GM23248 (cell line): ENCODE measurements at regions not wholly inside any gene's neighbourhood (a gene's known extent, or its start where the extent isn't known, plus 50 kb on each side); places are given as distances from the start of the nearest gene placed in this dataset.
A peak's percentile ranks its signal among the peaks of the same experiment; 100 is the strongest.

Experiments used
- DNase-seq: peaks from one replicate; pipeline ENCODE4 v3.0.0-alpha.2; 2015
- H2AFZ ChIP-seq: fragments of 200-600 bp; sonication (generic); 2 replicates; pipeline ENCODE4 v1.6.1; 2016; ENCODE audit warnings: antibody characterized with exemption
- H3F3A ChIP-seq: fragments of 200-600 bp; sonication (generic); 2 replicates; pipeline ENCODE4 v1.6.1; 2016; ENCODE audit warnings: mild to moderate bottlenecking, antibody characterized with exemption, mixed run types; ENCODE audit not compliant: insufficient read depth
- H3K27ac ChIP-seq: fragments of 200-600 bp; sonication (generic); 2 replicates; pipeline ENCODE4 v1.5.1; 2016; ENCODE audit warnings: mild to moderate bottlenecking
- H3K27me3 ChIP-seq: fragments of 200-600 bp; sonication (generic); replicated peaks from 2 replicates; pipeline ENCODE4 v1.6.1; 2016; ENCODE audit warnings: mild to moderate bottlenecking; ENCODE audit not compliant: insufficient read depth
- H3K36me3 ChIP-seq: fragments of 200-600 bp; sonication (generic); 2 replicates; pipeline ENCODE4 v1.6.1; 2016; ENCODE audit warnings: low read depth, mild to moderate bottlenecking
- H3K4me1 ChIP-seq: fragments of 200-600 bp; sonication (generic); 2 replicates; pipeline ENCODE4 v1.6.1; 2016; ENCODE audit warnings: mild to moderate bottlenecking; ENCODE audit not compliant: insufficient read depth
- H3K4me2 ChIP-seq: fragments of 200-600 bp; sonication (generic); one replicate; pipeline ENCODE4 v1.6.1; 2016; ENCODE audit warnings: mild to moderate bottlenecking; ENCODE audit not compliant: unreplicated experiment
- H3K4me3 ChIP-seq: fragments of 200-600 bp; sonication (generic); 2 replicates; pipeline ENCODE4 v1.5.1; 2016; ENCODE audit warnings: mild to moderate bottlenecking
- H3K79me2 ChIP-seq: fragments of 200-600 bp; sonication (generic); 2 replicates; pipeline ENCODE4 v1.6.1; 2016; ENCODE audit warnings: mild to moderate bottlenecking; ENCODE audit not compliant: insufficient read depth
- H3K9ac ChIP-seq: fragments of 200-600 bp; sonication (generic); 2 replicates; pipeline ENCODE4 v1.6.1; 2016; ENCODE audit warnings: mild to moderate bottlenecking
- H3K9me2 ChIP-seq: fragments of 200-600 bp; sonication (generic); 2 replicates; pipeline ENCODE4 v1.6.1; 2016; ENCODE audit warnings: mixed run types, mild to moderate bottlenecking, moderate library complexity; ENCODE audit not compliant: insufficient read depth
- H3K9me3 ChIP-seq: fragments of 200-600 bp; sonication (generic); one replicate; pipeline ENCODE4 v1.6.1; 2017; ENCODE audit warnings: low read depth
- H4K20me1 ChIP-seq: fragments of 200-600 bp; sonication (generic); 2 replicates; pipeline ENCODE4 v1.6.0; 2016; ENCODE audit not compliant: insufficient read depth
- EZH2 ChIP-seq: fragments of 200-600 bp; sonication (generic); IDR thresholded peaks from 2 replicates; pipeline ENCODE4 v1.6.1; 2018; ENCODE audit warnings: antibody characterized with exemption, mild to moderate bottlenecking; ENCODE audit not compliant: insufficient read depth, poor library complexity, severe bottlenecking
- EZH2phosphoT487 ChIP-seq: fragments of 200-600 bp; sonication (generic); IDR thresholded peaks from 2 replicates; pipeline ENCODE4 v1.6.1; 2018; ENCODE audit warnings: antibody characterized with exemption, moderate library complexity, mild to moderate bottlenecking, low read depth; ENCODE audit not compliant: insufficient read depth
- WGBS, 2 experiments: methylation state at CpG; one replicate each; pipeline ENCODE4 v1.1.6; 2015 to 2017; ENCODE audit warnings: low lambda C conversion rate in 2 of 2, low coverage in 1 of 2; ENCODE audit errors: missing lambda C conversion rate in 2 of 2; 5-methylcytosine and 5-hydroxymethylcytosine counted together
- in situ Hi-C: fragments of 300-500 bp; cut with MboI; formaldehyde crosslinking; loops from 2 replicates; pipeline ENCODE4 v1.15.0; 2020

DNA sequence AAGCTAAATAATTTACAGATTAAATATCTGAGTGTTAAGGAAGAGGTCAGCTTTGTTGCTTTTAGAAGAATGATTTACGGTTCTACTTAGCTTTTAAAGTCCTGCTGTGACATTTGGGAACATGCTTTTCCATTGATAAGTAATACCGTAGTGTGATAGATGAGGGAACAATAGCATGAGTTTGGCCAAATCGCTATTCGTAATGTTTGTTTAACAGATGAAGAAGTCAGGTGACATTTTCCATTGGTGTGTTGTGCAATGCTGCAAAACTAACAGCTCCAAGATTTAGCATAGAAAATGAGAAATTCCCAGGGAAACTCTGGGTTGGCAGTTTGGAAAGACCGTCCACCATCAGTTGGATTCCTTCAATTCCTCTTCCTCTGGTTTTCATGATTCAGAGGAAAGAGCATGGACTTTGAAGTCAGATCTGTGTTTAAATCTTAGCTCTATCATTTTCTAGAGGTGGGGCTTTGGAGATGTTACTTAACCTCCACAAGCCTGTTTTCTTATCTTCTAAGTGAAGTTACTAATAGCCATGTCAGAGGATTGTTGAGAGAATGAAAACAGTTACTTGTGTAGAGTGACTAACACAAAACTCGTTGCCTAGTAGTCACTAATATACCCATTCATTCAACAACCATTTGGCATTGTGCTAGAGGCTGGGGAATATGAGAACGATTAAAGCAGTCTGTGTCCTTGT is 140.4 kb upstream of the BMPER start:
- TF ChIP-seq EZH2 (no peak), EZH2phosphoT487 (no peak)
- Histone ChIP-seq H3K27ac (peak overlapping the region; percentile 63), H3K4me3 (no peak overlapping the region), H2AFZ (no peak overlapping the region), H4K20me1 (no peaks in the 10 kb centered on the region), H3K27me3 (no peaks in the 10 kb centered on the region), H3F3A (peaks cover 26% of the 10 kb centered on the region), H3K36me3 (no peaks in the 10 kb centered on the region), H3K9me2 (no peaks in the 10 kb centered on the region), H3K4me2 (peak overlapping the region; percentile 59), H3K79me2 (no peaks in the 10 kb centered on the region), H3K9me3 (no peaks in the 10 kb centered on the region), H3K4me1 (peaks cover 22% of the 10 kb centered on the region), H3K9ac (no peak overlapping the region)
- 52 to 53% methylated on average over 7 of the region's 7 CpGs for WGBS, 2 experiments
- in situ Hi-C loops, result no loop called here
- DNase-seq, result peak; percentile 94

DNA sequence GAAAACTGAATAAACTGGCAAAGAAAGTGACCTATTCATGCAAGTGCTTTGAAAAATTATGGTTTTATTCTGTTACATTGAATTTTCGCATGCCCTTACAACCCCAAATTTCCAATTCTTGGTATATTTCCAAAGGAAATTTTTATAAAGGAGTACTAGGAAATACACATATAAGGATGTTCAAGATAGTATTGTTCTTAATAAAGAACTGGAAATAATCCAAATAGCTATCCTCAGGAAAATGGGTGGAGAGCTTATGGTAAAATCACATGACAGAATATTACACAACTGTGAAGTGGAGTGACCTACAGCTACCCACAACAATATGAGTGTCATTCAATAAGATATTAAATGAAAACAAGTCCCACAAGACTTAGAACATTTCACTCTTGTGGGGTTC is 138.9 kb upstream of the BMPER start:
- DNase-seq, result no peak
- Histone ChIP-seq H3K79me2 (no peaks in the 10 kb centered on the region), H3F3A (peaks cover 26% of the 10 kb centered on the region), H3K27ac (no peak overlapping the region), H3K9me3 (no peaks in the 10 kb centered on the region), H3K27me3 (no peaks in the 10 kb centered on the region), H4K20me1 (no peaks in the 10 kb centered on the region), H3K4me2 (no peak overlapping the region), H3K4me3 (no peak overlapping the region), H3K36me3 (no peaks in the 10 kb centered on the region), H3K4me1 (peaks cover 22% of the 10 kb centered on the region), H3K9ac (no peak overlapping the region), H3K9me2 (no peaks in the 10 kb centered on the region), H2AFZ (no peak overlapping the region)
- 94 to 97% methylated on average over 1 of the region's 1 CpG for WGBS, 2 experiments
- TF ChIP-seq EZH2phosphoT487 (no peak), EZH2 (no peak)
- in situ Hi-C loops, result no loop called here

DNA sequence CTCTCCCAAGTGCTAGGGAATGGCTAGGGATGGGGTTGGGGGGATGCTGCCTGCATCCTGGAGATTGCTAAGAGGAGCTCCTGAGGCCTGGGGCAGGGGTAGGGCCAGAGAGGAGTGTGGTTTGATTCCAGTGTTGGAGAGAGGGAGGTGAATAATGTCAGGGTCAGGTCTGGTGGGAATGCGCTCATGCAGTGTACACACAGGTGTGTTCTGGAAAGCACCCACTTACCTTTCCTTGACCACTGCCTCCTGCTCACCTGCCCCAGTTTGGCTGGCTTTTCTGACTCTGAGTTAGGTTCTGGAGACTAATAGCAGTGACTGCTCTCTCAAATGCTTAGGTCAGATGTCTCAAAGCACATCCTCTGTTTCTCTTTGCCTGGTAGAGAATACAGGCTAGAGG is 135.4 kb upstream of the BMPER start:
- DNase-seq, result no peak
- Histone ChIP-seq H3K4me1 (peaks cover 26% of the 10 kb centered on the region), H3K27ac (no peak overlapping the region), H4K20me1 (no peaks in the 10 kb centered on the region), H3K27me3 (no peaks in the 10 kb centered on the region), H3K9ac (no peak overlapping the region), H3K79me2 (no peaks in the 10 kb centered on the region), H2AFZ (no peak overlapping the region), H3K9me2 (peaks cover 6% of the 10 kb centered on the region; the same call in 1 of the 2 replicates), H3K4me3 (no peak overlapping the region), H3K4me2 (no peak overlapping the region), H3K36me3 (no peaks in the 10 kb centered on the region), H3F3A (peaks cover 34% of the 10 kb centered on the region), H3K9me3 (no peaks in the 10 kb centered on the region)
- TF ChIP-seq EZH2, result no peak
- TF ChIP-seq EZH2phosphoT487, result no peak
- in situ Hi-C loops, result no loop called here
- 100% methylated on average over 1 of the region's 1 CpG for WGBS, 2 experiments

DNA sequence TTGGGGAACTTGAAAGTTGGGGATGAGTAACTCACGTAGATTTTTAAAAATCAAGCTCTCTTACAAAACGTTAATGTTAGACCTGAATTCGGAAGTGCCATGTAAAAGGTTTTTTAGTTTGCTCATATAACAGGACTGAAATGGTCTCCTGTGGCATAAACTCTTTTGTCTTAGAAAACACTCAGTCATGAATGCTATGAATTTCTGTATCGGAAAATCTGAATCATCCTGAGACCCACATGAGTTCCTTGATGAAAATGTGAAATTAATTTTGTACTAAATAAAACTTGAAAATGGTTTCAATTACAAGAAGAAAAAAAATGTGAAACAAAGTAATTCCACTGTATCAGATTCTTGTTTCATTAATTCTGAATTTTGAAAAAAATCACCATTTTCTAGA is 134.8 kb upstream of the BMPER start:
- in situ Hi-C loops, result no loop called here
- H3K9me3 ChIP-seq, result no peaks in the 10 kb centered on the region
- no peak overlapping the region for H3K4me2 ChIP-seq
- H3K9ac ChIP-seq, result no peak overlapping the region
- H3F3A ChIP-seq, result peaks cover 30% of the 10 kb centered on the region
- DNase-seq, result peak; percentile 18
- no peaks in the 10 kb centered on the region for H3K79me2 ChIP-seq
- no peak overlapping the region for H2AFZ ChIP-seq
- H3K27me3 ChIP-seq, result no peaks in the 10 kb centered on the region
- no peaks in the 10 kb centered on the region for H4K20me1 ChIP-seq
- H3K27ac ChIP-seq, result no peak overlapping the region
- TF ChIP-seq EZH2, result no peak
- no peak for TF ChIP-seq EZH2phosphoT487
- peaks cover 22% of the 10 kb centered on the region for H3K4me1 ChIP-seq
- 66 to 70% methylated on average over 4 of the region's 4 CpGs for WGBS, 2 experiments
- peaks cover 6% of the 10 kb centered on the region; the same call in 1 of the 2 replicates for H3K9me2 ChIP-seq
- H3K36me3 ChIP-seq, result no peaks in the 10 kb centered on the region
- H3K4me3 ChIP-seq, result no peak overlapping the region
